Right hindlimb (tissue), 1 donor: ENCODE measurements at regions not wholly inside any gene's neighbourhood (a gene's known extent, or its start where the extent isn't known, plus 50 kb on each side); places are given as distances from the start of the nearest gene placed in this dataset.

Experiments used
- DNase-seq: peaks from one replicate; pipeline ENCODE4 v3.0.0-alpha.2; 2018

- DNase-seq: no peak
Measured at GRCh38 chr15:85986116-85986515, 93.6 kb upstream of the AGBL1 start.

- DNase-seq: no peak
Measured at GRCh38 chr15:85986741-85987140, 92.9 kb upstream of the AGBL1 start.

- no peak for DNase-seq
Measured at GRCh38 chr15:85988741-85989140, 90.9 kb upstream of the AGBL1 start.

- no peak for DNase-seq
Measured at GRCh38 chr15:85992224-85992623, 87.4 kb upstream of the AGBL1 start.

GRCh38 chr15:85993116-85993515 lies 86.6 kb upstream of the AGBL1 start:
- DNase-seq: no peak

GRCh38 chr15:85997618-85998017 lies 82.1 kb upstream of the AGBL1 start:
- DNase-seq: no peak

GRCh38 chr15:85999658-86000057 lies 80.0 kb upstream of the AGBL1 start:
- DNase-seq: no peak

- DNase-seq: no peak
Measured at GRCh38 chr15:86001200-86001599, 78.5 kb upstream of the AGBL1 start.

- DNase-seq: no peak
Measured at GRCh38 chr15:86002444-86002843, 77.2 kb upstream of the AGBL1 start.

GRCh38 chr15:86004061-86004460 lies 75.6 kb upstream of the AGBL1 start:
- DNase-seq: no peak

GRCh38 chr15:86006546-86006945 lies 73.1 kb upstream of the AGBL1 start:
- no peak for DNase-seq

- no peak for DNase-seq
Measured at GRCh38 chr15:86009727-86010126, 69.9 kb upstream of the AGBL1 start.

GRCh38 chr15:86010398-86010797 lies 69.3 kb upstream of the AGBL1 start:
- no peak for DNase-seq

GRCh38 chr15:86010891-86011290 lies 68.8 kb upstream of the AGBL1 start:
- no peak for DNase-seq

- DNase-seq: no peak
Measured at GRCh38 chr15:86014016-86014415, 65.7 kb upstream of the AGBL1 start.

GRCh38 chr15:86016750-86017149 lies 62.9 kb upstream of the AGBL1 start:
- DNase-seq: no peak

- DNase-seq: no peak
Measured at GRCh38 chr15:86018679-86019078, 61.0 kb upstream of the AGBL1 start.

GRCh38 chr15:86021281-86022264 lies 58.1 kb upstream of the AGBL1 start:
- DNase-seq: peak; percentile 34

GRCh38 chr15:86028961-86029360 lies 50.7 kb upstream of the AGBL1 start:
- no peak for DNase-seq
